Sigmoid colon (tissue), 4 donors: ENCODE measurements at regions not wholly inside any gene's neighbourhood (a gene's known extent, or its start where the extent isn't known, plus 50 kb on each side); places are given as distances from the start of the nearest gene placed in this dataset.

Source experiments
- CTCF ChIP-seq, 4 experiments: fragments of 450-650 bp in 3 of 4; fragments of 200-600 bp in 1 of 4; IDR thresholded peaks; one replicate each; pipeline ENCODE4 v1.5.1; 2016 to 2019; ENCODE audit warnings: antibody characterized with exemption in 4 of 4, mild to moderate bottlenecking in 3 of 4, moderate library complexity in 2 of 4
- EP300 ChIP-seq, 4 donors: sonication (generic); formaldehyde crosslinking; IDR thresholded peaks; one replicate each; pipeline ENCODE4 v1.6.1; 2017; ENCODE audit warnings: antibody characterized with exemption in 4 of 4
- POLR2A ChIP-seq, 2 donors: fragments of 450-650 bp; IDR thresholded peaks; one replicate each; pipeline ENCODE4 v1.6.1; 2016; ENCODE audit warnings: antibody characterized with exemption in 2 of 2, mild to moderate bottlenecking in 2 of 2, moderate library complexity in 2 of 2
- POLR2AphosphoS5 ChIP-seq, 4 donors: sonication (generic); formaldehyde crosslinking; IDR thresholded peaks; one replicate each; pipeline ENCODE4 v1.6.1; 2017; ENCODE audit warnings: antibody characterized with exemption in 4 of 4

DNA sequence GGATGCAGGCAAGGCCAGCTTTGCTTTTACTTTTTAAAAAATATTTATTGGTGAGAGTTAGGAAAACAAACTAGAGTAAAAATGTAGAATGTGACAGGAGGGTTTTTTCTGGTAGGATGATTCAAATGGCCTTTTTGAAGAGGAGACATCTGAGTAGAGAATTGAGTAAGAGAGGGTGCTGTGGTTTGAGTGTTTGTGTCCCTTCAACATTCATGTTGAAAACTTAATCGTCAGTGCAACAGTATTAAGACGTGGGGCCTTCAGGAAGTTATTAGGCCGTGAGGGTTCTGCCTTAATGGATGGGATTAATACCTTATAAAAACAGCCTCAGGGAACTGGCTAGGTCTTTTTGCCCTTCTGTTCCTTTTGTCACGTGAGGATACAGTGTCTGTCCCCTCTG is 288.8 kb upstream of the C11orf87 start:
- TF ChIP-seq CTCF (IDR thresholded peaks at IDR 0.05) (no peak), POLR2A (IDR thresholded peaks at IDR 0.05) (no peak), EP300 (IDR thresholded peaks at IDR 0.05) (no peak), POLR2AphosphoS5 (IDR thresholded peaks at IDR 0.05) (no peak)
